HCT116 (cell line): ENCODE measurements at regions not wholly inside any gene's neighbourhood (a gene's known extent, or its start where the extent isn't known, plus 50 kb on each side); places are given as distances from the start of the nearest gene placed in this dataset.

Source experiments
- ATAC-seq: fragments of 200-7000 bp; cut with Tn5 transposase; 2 replicates; pipeline ENCODE4 v1.9.1; 2020; ENCODE audit warnings: mild to moderate bottlenecking, moderate library complexity
- BruUV-seq: library from RNA; stranded (reverse); fragments of 400-500 nt; replicated peaks from 2 replicates; lab custom pipeline; 2021; lab: Mats Ljungman, UMichigan
- CTCF ChIA-PET: fragments of 300-600 bp; sonication (Branson Sonifier 250); formaldehyde crosslinking; loops from one replicate; lab custom pipeline; 2021; ENCODE audit warnings: antibody characterized with exemption; lab: Charles Lee
- POLR2A ChIA-PET: fragments of 300-600, 350-600 bp; sonication (Branson Sonifier 250); formaldehyde crosslinking; loops from one replicate; lab custom pipeline; 2021; ENCODE audit warnings: antibody characterized with exemption; lab: Charles Lee
- RAD21 ChIA-PET, 2 experiments: fragments of 300-600 bp; sonication (Branson Sonifier 250); formaldehyde crosslinking; loops; one replicate each; lab custom pipeline; 2023; ENCODE audit warnings: low total read pairs in 2 of 2; ENCODE audit not compliant: uncharacterized antibody in 2 of 2, unreplicated experiment in 2 of 2, low non-redundant PET in 1 of 2; lab: Charles Lee
- DNase-seq: peaks from one replicate; pipeline ENCODE4 v3.0.0-alpha.2; 2010; ENCODE audit warnings: low read depth, low spot score
- H2AFZ ChIP-seq: fragments of 200-600 bp; shearing (Covaris generic), sonication (generic); 2 replicates; pipeline ENCODE4 v1.6.1; 2017; ENCODE audit warnings: low read depth, mixed run types, mixed read lengths, antibody characterized with exemption, low read length; ENCODE audit not compliant: poor library complexity, severe bottlenecking
- H3K27ac ChIP-seq: 2 replicates; pipeline ENCODE4 v1.5.1; 2012; ENCODE audit warnings: low read depth, low read length
- H3K27me3 ChIP-seq: fragments of 200-600 bp; sonication (generic); 2 replicates; pipeline ENCODE4 v1.6.1; 2016; ENCODE audit warnings: mixed run types, low read length, mixed read lengths; ENCODE audit not compliant: insufficient read depth
- H3K36me3 ChIP-seq, 2 experiments: fragments of 200-500 bp in 1 of 2; fragments of 200-600 bp in 1 of 2; sonication (Bioruptor generic) in 1 of 2; sonication (generic) in 1 of 2; 2 replicates each; pipeline versions ENCODE4 v1.5.1 to v1.6.1; 2014 to 2016; ENCODE audit warnings: low read length in 2 of 2, inconsistent platforms in 1 of 2, mixed read lengths in 1 of 2, mixed run types in 1 of 2; ENCODE audit not compliant: insufficient read depth in 2 of 2, control insufficient read depth in 1 of 2
- H3K4me1 ChIP-seq, 2 experiments: fragments of 200-600 bp in 1 of 2; sonication (generic) in 1 of 2; 2 replicates each; pipeline versions ENCODE4 v1.5.1 to v1.6.1; 2012 to 2017; ENCODE audit warnings: low read length in 2 of 2, inconsistent platforms in 1 of 2, mild to moderate bottlenecking in 1 of 2, mixed read lengths in 1 of 2, mixed run types in 1 of 2, moderate library complexity in 1 of 2; ENCODE audit not compliant: insufficient read depth in 2 of 2, control insufficient read depth in 1 of 2
- H3K4me2 ChIP-seq: fragments of 200-600 bp; sonication (generic); 2 replicates; pipeline ENCODE4 v1.6.1; 2017; ENCODE audit warnings: mixed run types, low read length, mixed read lengths
- H3K4me3 ChIP-seq, 2 experiments: fragments of 200-600 bp in 1 of 2; sonication (generic) in 1 of 2; replicated peaks in 1 of 2; 2 replicates each; pipeline ENCODE4 v1.5.1; 2011 to 2016; ENCODE audit warnings: low read length in 2 of 2, control low read depth in 1 of 2, low read depth in 1 of 2, mild to moderate bottlenecking in 1 of 2, mixed read lengths in 1 of 2, mixed run types in 1 of 2
- H3K79me2 ChIP-seq: fragments of 200-600 bp; sonication (generic); 2 replicates; pipeline ENCODE4 v1.6.1; 2017; ENCODE audit warnings: mild to moderate bottlenecking, mixed run types, low read length, moderate library complexity, mixed read lengths; ENCODE audit not compliant: insufficient read depth
- H3K9ac ChIP-seq: fragments of 200-600 bp; sonication (generic); 2 replicates; pipeline ENCODE4 v1.6.1; 2016; ENCODE audit warnings: low read length, mixed read lengths
- H3K9me2 ChIP-seq: fragments of 200-600 bp; sonication (generic), shearing (Covaris generic); 2 replicates; pipeline ENCODE4 v1.6.1; 2017; ENCODE audit warnings: mixed run types, mild to moderate bottlenecking, moderate library complexity; ENCODE audit not compliant: insufficient read depth
- H3K9me3 ChIP-seq, 2 experiments: fragments of 200-500 bp in 1 of 2; fragments of 200-600 bp in 1 of 2; sonication (Bioruptor generic) in 1 of 2; sonication (generic) in 1 of 2; 2 replicates each; pipeline ENCODE4 v1.6.1; 2014 to 2017; ENCODE audit warnings: low read length in 2 of 2, mixed read lengths in 2 of 2, inconsistent platforms in 1 of 2, low read depth in 1 of 2, mild to moderate bottlenecking in 1 of 2, mixed run types in 1 of 2, moderate library complexity in 1 of 2; ENCODE audit not compliant: control insufficient read depth in 1 of 2, insufficient read depth in 1 of 2
- H4K20me1 ChIP-seq: fragments of 200-600 bp; sonication (generic), shearing (Covaris generic); 2 replicates; pipeline ENCODE4 v1.6.1; 2017; ENCODE audit warnings: mixed run types, mild to moderate bottlenecking, moderate library complexity; ENCODE audit not compliant: insufficient read depth
- CTCF ChIP-seq, 3 experiments: fragments of 200-600 bp in 1 of 3; sonication (generic) in 1 of 3; IDR thresholded peaks in 2 of 3; conservative IDR thresholded peaks in 1 of 3; 2 replicates each; pipeline ENCODE4 v1.5.1; 2012 to 2017; ENCODE audit warnings: low read depth in 2 of 3, low read length in 2 of 3, antibody characterized with exemption in 1 of 3, borderline replicate concordance in 1 of 3, control low read depth in 1 of 3, mild to moderate bottlenecking in 1 of 3, mixed read lengths in 1 of 3, mixed run types in 1 of 3, moderate library complexity in 1 of 3; ENCODE audit not compliant: insufficient read depth in 1 of 3
- EZH2 ChIP-seq: fragments of 200-600 bp; sonication (generic); IDR thresholded peaks from 2 replicates; pipeline ENCODE4 v1.6.1; 2017; ENCODE audit warnings: antibody characterized with exemption, mixed run types
- JUND ChIP-seq: IDR thresholded peaks from 2 replicates; pipeline ENCODE4 v1.6.1; 2012
- POLR2A ChIP-seq: IDR thresholded peaks from 2 replicates; pipeline ENCODE4 v1.7.0; 2011; ENCODE audit warnings: borderline replicate concordance; ENCODE audit not compliant: insufficient read depth, insufficient read length; ENCODE audit errors: extremely low read depth
- SIN3A ChIP-seq: IDR thresholded peaks from 2 replicates; pipeline ENCODE4 v1.6.1; 2012; ENCODE audit warnings: low read depth
- TCF7L2 ChIP-seq: IDR thresholded peaks from 2 replicates; pipeline ENCODE4 v1.7.0; 2011; ENCODE audit warnings: borderline replicate concordance, inconsistent platforms; ENCODE audit not compliant: insufficient read depth, insufficient read length; ENCODE audit errors: extremely low read depth
- ZNF274 ChIP-seq: fragments of 200-500 bp; sonication (Bioruptor generic); IDR thresholded peaks from 2 replicates; pipeline ENCODE4 v1.6.1; 2014; ENCODE audit warnings: mild to moderate bottlenecking, low read depth, low read length, inconsistent platforms
- intact Hi-C: fragments of 100-400 bp; cut with micrococcal nuclease; formaldehyde crosslinking; loops from 2 replicates; pipeline ENCODE4 v1.10.0; 2022

- no TSS peak for BruUV-seq
- no peak for ATAC-seq
These were observed 171.5 kb upstream of the PALMD start for GRCh38 chr1:99474350-99474893.

More at GRCh38 chr1:99474350-99474893, 171.5 kb upstream of the PALMD start:
- POLR2A ChIA-PET: no interaction called here
- Histone ChIP-seq H3K79me2 (no peaks in the 10 kb centered on the region), H3K4me2 (no peak overlapping the region), H3K27me3 (no peaks in the 10 kb centered on the region), H4K20me1 (no peaks in the 10 kb centered on the region), H3K9ac (no peak overlapping the region), H3K4me1 (no peaks in the 10 kb centered on the region), H3K9me2 (no peaks in the 10 kb centered on the region), H3K27ac (no peak overlapping the region), H3K9me3 (no peaks in the 10 kb centered on the region), H3K36me3 (no peaks in the 10 kb centered on the region), H3K4me3 (no peak overlapping the region), H2AFZ (no peak overlapping the region)
- TF ChIP-seq SIN3A: no peak
- no peak for TF ChIP-seq CTCF (IDR thresholded peaks at IDR 0.05 in 2 of 3, conservative IDR thresholded peaks at IDR 0.05 in 1 of 3; ENCODE audit: borderline replicate concordance in 1 of 3, insufficient read depth in 1 of 3, low read depth in 2 of 3, low read length in 2 of 3)
- no peak for TF ChIP-seq EZH2
- no peak for TF ChIP-seq TCF7L2
- TF ChIP-seq POLR2A: no peak
- TF ChIP-seq JUND: no peak
- TF ChIP-seq ZNF274: no peak
- CTCF ChIA-PET: no interaction called here
- RAD21 ChIA-PET: no interaction called here
- no peak for DNase-seq
- intact Hi-C loops: no loop called here
